Activated CD8-positive, alpha-beta T cell treated with anti-CD3 and anti-CD28 coated beads for 36 hours (primary cell): ENCODE measurements at regions not wholly inside any gene's neighbourhood (a gene's known extent, or its start where the extent isn't known, plus 50 kb on each side); places are given as distances from the start of the nearest gene placed in this dataset.
"Not testable (repeated sequence)": the region's sequence is repeated elsewhere in the genome, so short reads cannot be mapped to it uniquely, and the experiment has no call there.

Experiments used
- ATAC-seq: fragments of 200-7000 bp; cut with Tn5 transposase; one replicate; pipeline ENCODE4 v1.10.0; 2021; ENCODE audit warnings: mild to moderate bottlenecking, moderate library complexity
- CTCF ChIA-PET: fragments of 350-600 bp; sonication (Branson Sonifier 250); formaldehyde crosslinking; loops from one replicate; lab custom pipeline; 2021; ENCODE audit warnings: antibody characterized with exemption; lab: Charles Lee
- POLR2A ChIA-PET: fragments of 350-600 bp; sonication (Branson Sonifier 250); formaldehyde crosslinking; loops from one replicate; lab custom pipeline; 2021; ENCODE audit warnings: antibody characterized with exemption; lab: Charles Lee
- DNase-seq: peaks from one replicate; pipeline ENCODE4 v3.0.0-alpha.2; 2020
- H3K27ac Mint-ChIP-seq: one replicate; pipeline ENCODE4 v1.8.0; 2021; ENCODE audit warnings: mild to moderate bottlenecking, mixed read lengths
- H3K27me3 Mint-ChIP-seq: one replicate; pipeline ENCODE4 v1.8.0; 2021; ENCODE audit warnings: mixed read lengths
- H3K36me3 Mint-ChIP-seq: one replicate; pipeline ENCODE4 v1.8.0; 2021; ENCODE audit warnings: low read depth, mixed read lengths
- H3K4me1 Mint-ChIP-seq: one replicate; pipeline ENCODE4 v1.8.0; 2021; ENCODE audit warnings: low read depth, mixed read lengths
- H3K4me3 Mint-ChIP-seq: one replicate; pipeline ENCODE4 v1.8.0; 2021; ENCODE audit warnings: mild to moderate bottlenecking, moderate library complexity, mixed read lengths
- H3K9me3 Mint-ChIP-seq: one replicate; pipeline ENCODE4 v1.8.0; 2021; ENCODE audit warnings: mixed read lengths
- CTCF ChIP-seq: fragments of 200-600 bp; IDR thresholded peaks from one replicate; pipeline ENCODE4 v1.8.0; 2022; ENCODE audit warnings: antibody characterized with exemption, mild to moderate bottlenecking
- intact Hi-C: fragments of 100-400 bp; cut with micrococcal nuclease; formaldehyde crosslinking; loops from one replicate; pipeline ENCODE4 v1.10.0; 2022

GRCh38 chr1:191504999-191505398, 653.3 kb upstream of the RGS18 start:
- H3K4me3 Mint-ChIP-seq, result no peak overlapping the region
- H3K36me3 Mint-ChIP-seq, result no peaks in the 10 kb centered on the region
- CTCF ChIA-PET, result no interaction called here
- no peak for ATAC-seq
- POLR2A ChIA-PET, result no interaction called here
- no peaks in the 10 kb centered on the region for H3K4me1 Mint-ChIP-seq
- intact Hi-C loops, result no loop called here
- peaks cover 2% of the 10 kb centered on the region for H3K9me3 Mint-ChIP-seq
- TF ChIP-seq CTCF, result no peak
- H3K27me3 Mint-ChIP-seq, result no peaks in the 10 kb centered on the region
- no peak overlapping the region for H3K27ac Mint-ChIP-seq
- no peak for DNase-seq

DNA sequence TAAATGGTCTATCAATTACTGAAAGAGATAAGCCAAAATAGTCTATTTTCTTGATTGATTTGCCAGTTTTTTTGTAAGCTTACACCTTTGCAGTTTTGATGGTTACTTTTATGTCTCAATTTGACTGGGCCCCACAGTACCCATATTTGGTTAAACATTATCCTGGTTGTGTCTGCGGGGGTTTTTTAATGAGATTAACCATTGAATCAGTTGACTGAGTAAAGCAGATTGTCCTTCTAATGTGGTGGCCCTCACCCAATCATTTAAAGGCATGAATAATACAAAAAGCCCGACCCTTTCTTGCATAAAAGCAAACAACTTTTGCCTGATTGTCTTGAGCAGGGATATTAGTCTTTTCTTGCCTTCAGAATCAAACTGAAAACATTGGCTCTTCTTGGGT, 650.0 kb upstream of the RGS18 start:
- H3K9me3 Mint-ChIP-seq, result peaks cover 17% of the 10 kb centered on the region
- DNase-seq, result no peak
- ATAC-seq, result no peak
- intact Hi-C loops, result no loop called here
- H3K4me3 Mint-ChIP-seq, result no peak overlapping the region
- TF ChIP-seq CTCF, result no peak
- no peak overlapping the region for H3K27ac Mint-ChIP-seq
- H3K4me1 Mint-ChIP-seq, result no peaks in the 10 kb centered on the region
- H3K36me3 Mint-ChIP-seq, result no peaks in the 10 kb centered on the region
- ChIA-PET CTCF (no interaction called here), POLR2A (no interaction called here)
- H3K27me3 Mint-ChIP-seq, result no peaks in the 10 kb centered on the region

- DNase-seq, POLR2A ChIA-PET, H3K36me3 Mint-ChIP-seq, H3K27ac Mint-ChIP-seq, H3K4me1 Mint-ChIP-seq, ATAC-seq, intact Hi-C loops, CTCF ChIA-PET, H3K27me3 Mint-ChIP-seq, H3K4me3 Mint-ChIP-seq: not testable (repeated sequence)
- peaks cover 20% of the 10 kb centered on the region for H3K9me3 Mint-ChIP-seq
Measured at GRCh38 chr1:191511480-191511879, 646.8 kb upstream of the RGS18 start.

DNA sequence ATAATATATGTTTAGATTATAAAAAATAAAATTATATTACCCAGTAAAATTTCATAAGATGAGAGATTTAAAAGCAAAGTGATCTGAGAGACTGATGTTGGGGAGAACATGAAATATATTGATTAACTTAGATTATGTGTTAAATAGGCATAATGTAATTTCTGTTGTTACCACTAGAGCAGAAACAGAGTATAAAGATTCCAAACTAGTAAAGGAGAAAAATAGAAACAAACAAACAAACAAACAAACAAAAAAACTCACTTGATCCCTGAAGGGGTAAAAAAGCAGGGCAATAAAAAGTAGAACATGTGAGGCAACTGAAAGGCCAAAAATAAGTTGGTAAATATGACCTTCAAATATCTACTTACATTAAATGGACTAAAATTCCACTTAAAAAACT, 640.4 kb upstream of the RGS18 start:
- Mint-ChIP-seq H3K36me3 (no peaks in the 10 kb centered on the region), H3K27ac (no peak overlapping the region), H3K4me1 (no peaks in the 10 kb centered on the region), H3K9me3 (peaks cover 6% of the 10 kb centered on the region), H3K4me3 (no peak overlapping the region), H3K27me3 (no peaks in the 10 kb centered on the region)
- no peak for DNase-seq
- ATAC-seq, result no peak
- no peak for TF ChIP-seq CTCF
- CTCF ChIA-PET, result no interaction called here
- intact Hi-C loops, result no loop called here
- POLR2A ChIA-PET, result no interaction called here

DNA sequence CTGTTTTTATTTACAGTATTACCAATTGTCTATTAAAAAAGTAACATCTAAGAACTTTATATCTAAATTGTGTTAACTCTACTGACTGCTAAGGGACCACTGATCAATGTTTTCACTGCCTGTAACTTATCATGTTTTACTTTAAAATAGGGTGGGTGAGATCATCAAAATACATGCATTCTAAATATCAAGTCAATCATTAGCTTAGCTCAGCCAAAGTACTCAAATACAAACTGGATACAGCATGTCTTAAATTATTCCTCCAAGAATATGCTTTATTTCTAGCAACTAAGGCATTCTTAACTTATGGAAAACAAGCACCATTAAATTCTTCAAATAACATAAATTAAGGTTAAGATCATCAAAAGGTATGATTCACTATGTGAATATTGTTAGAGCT, 638.7 kb upstream of the RGS18 start:
- POLR2A ChIA-PET, result no interaction called here
- no peak for TF ChIP-seq CTCF

GRCh38 chr1:191520345-191520744, 637.9 kb upstream of the RGS18 start:
- ChIA-PET CTCF (no interaction called here), POLR2A (no interaction called here)
- DNase-seq, result no peak
- Mint-ChIP-seq H3K27ac (no peak overlapping the region), H3K4me3 (no peak overlapping the region), H3K27me3 (no peaks in the 10 kb centered on the region), H3K36me3 (no peaks in the 10 kb centered on the region), H3K9me3 (peaks cover 3% of the 10 kb centered on the region), H3K4me1 (no peaks in the 10 kb centered on the region)
- no peak for ATAC-seq
- intact Hi-C loops, result no loop called here
- TF ChIP-seq CTCF, result no peak

More for the DNA sequence above, 638.7 kb upstream of the RGS18 start:
- DNase-seq (no peak), ATAC-seq (no peak)
- H3K27me3 Mint-ChIP-seq, result no peaks in the 10 kb centered on the region
- H3K9me3 Mint-ChIP-seq, result peaks cover 2% of the 10 kb centered on the region
- intact Hi-C loops, result no loop called here
- H3K27ac Mint-ChIP-seq, result no peak overlapping the region
- CTCF ChIA-PET, result no interaction called here
- H3K36me3 Mint-ChIP-seq, result no peaks in the 10 kb centered on the region
- no peaks in the 10 kb centered on the region for H3K4me1 Mint-ChIP-seq
- no peak overlapping the region for H3K4me3 Mint-ChIP-seq

DNA sequence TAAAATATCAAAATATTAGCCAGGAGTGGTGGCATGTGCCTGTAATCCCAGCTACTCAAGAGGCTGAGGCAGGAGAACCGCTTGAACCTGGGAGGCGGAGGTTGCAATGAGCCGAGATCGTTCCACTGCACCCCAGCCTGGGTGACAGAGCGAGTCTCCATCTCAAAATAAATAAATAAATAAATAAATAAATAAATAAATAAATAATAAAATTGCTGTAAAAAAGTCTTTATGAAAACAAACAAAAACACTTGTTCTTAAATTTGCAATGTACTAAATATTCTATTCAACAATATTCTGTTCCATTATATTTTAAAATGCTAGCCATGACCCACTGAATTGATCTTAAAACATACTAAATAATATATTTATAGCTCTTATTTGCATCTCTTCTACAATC, 632.3 kb upstream of the RGS18 start:
- H3K27me3 Mint-ChIP-seq, ATAC-seq, POLR2A ChIA-PET, H3K4me1 Mint-ChIP-seq, DNase-seq, CTCF ChIA-PET, H3K4me3 Mint-ChIP-seq, H3K27ac Mint-ChIP-seq, H3K36me3 Mint-ChIP-seq, intact Hi-C loops, H3K9me3 Mint-ChIP-seq: not testable (repeated sequence)
